Caco-2 (cell line): ENCODE measurements at regions not wholly inside any gene's neighbourhood (a gene's known extent, or its start where the extent isn't known, plus 50 kb on each side); places are given as distances from the start of the nearest gene placed in this dataset.

Experiments
- BruUV-seq: library from RNA; stranded (reverse); fragments of 400-500 nt; replicated peaks from 2 replicates; lab custom pipeline; 2021; lab: Mats Ljungman, UMichigan
- CTCF ChIA-PET: fragments of 300-600 bp; sonication (Branson Sonifier 250); formaldehyde crosslinking; loops from one replicate; lab custom pipeline; 2022; ENCODE audit warnings: antibody characterized with exemption; lab: Charles Lee
- POLR2A ChIA-PET: fragments of 300-600 bp; sonication (Branson Sonifier 250); formaldehyde crosslinking; loops from one replicate; lab custom pipeline; 2022; ENCODE audit warnings: antibody characterized with exemption; lab: Charles Lee
- DNase-seq, 2 experiments: peaks; one replicate each; pipeline versions ENCODE4 v3.0.0 to v3.0.0-alpha.2; 2020 to 2022
- H3K27me3 ChIP-seq: replicated peaks from 2 replicates; pipeline ENCODE4 v1.6.0; 2011; ENCODE audit warnings: low read length; ENCODE audit not compliant: control insufficient read depth, insufficient read depth
- H3K36me3 ChIP-seq: 2 replicates; pipeline ENCODE4 v1.5.1; 2011; ENCODE audit warnings: low read length; ENCODE audit not compliant: control insufficient read depth, insufficient read depth
- H3K4me1 ChIP-seq: fragments of 250-450 bp; sonication (Bioruptor Pico); 2 replicates; pipeline ENCODE4 v1.5.1; 2020; ENCODE audit warnings: mild to moderate bottlenecking
- H3K4me3 ChIP-seq: 2 replicates; pipeline ENCODE4 v1.5.1; 2011; ENCODE audit warnings: low read depth, mild to moderate bottlenecking, control low read depth, low read length
- H3K9me3 ChIP-seq: fragments of 250-450 bp; sonication (Bioruptor Pico); 2 replicates; pipeline ENCODE4 v1.5.1; 2020; ENCODE audit warnings: mild to moderate bottlenecking, moderate library complexity
- H3K27ac Mint-ChIP-seq: one replicate; pipeline ENCODE4 v1.8.0; 2022; ENCODE audit warnings: mixed read lengths; ENCODE audit not compliant: unreplicated experiment
- H3K27me3 Mint-ChIP-seq: one replicate; pipeline ENCODE4 v1.8.0; 2022; ENCODE audit warnings: mixed read lengths; ENCODE audit not compliant: insufficient read depth, unreplicated experiment
- H3K36me3 Mint-ChIP-seq: one replicate; pipeline ENCODE4 v1.8.0; 2022; ENCODE audit warnings: mild to moderate bottlenecking, mixed read lengths; ENCODE audit not compliant: insufficient read depth, unreplicated experiment
- H3K4me1 Mint-ChIP-seq: one replicate; pipeline ENCODE4 v1.8.0; 2022; ENCODE audit warnings: low read depth, mixed read lengths; ENCODE audit not compliant: unreplicated experiment
- H3K4me3 Mint-ChIP-seq: one replicate; pipeline ENCODE4 v1.8.0; 2022; ENCODE audit warnings: mild to moderate bottlenecking, moderate library complexity, mixed read lengths; ENCODE audit not compliant: unreplicated experiment
- H3K9me3 Mint-ChIP-seq: one replicate; pipeline ENCODE4 v1.8.0; 2022; ENCODE audit warnings: mixed read lengths; ENCODE audit not compliant: unreplicated experiment
- intact Hi-C: fragments of 100-400 bp; cut with micrococcal nuclease; formaldehyde crosslinking; loops from one replicate; pipeline ENCODE4 v1.10.0; 2022; ENCODE audit not compliant: unreplicated experiment
- TF ChIP-seq, protein P1 (sequence below), 2 experiments: fragments of 200-600 bp in 1 of 2; IDR thresholded peaks; 1 replicate in 1 of 2; 2 replicates in 1 of 2; pipeline versions ENCODE4 v1.5.1 to v1.8.0; 2011 to 2022; ENCODE audit warnings: antibody characterized with exemption in 1 of 2, control low read depth in 1 of 2, inconsistent platforms in 1 of 2, low read depth in 1 of 2, low read length in 1 of 2, mild to moderate bottlenecking in 1 of 2, moderate library complexity in 1 of 2; ENCODE audit not compliant: insufficient read depth in 1 of 2, severe bottlenecking in 1 of 2, unreplicated experiment in 1 of 2

DNA sequence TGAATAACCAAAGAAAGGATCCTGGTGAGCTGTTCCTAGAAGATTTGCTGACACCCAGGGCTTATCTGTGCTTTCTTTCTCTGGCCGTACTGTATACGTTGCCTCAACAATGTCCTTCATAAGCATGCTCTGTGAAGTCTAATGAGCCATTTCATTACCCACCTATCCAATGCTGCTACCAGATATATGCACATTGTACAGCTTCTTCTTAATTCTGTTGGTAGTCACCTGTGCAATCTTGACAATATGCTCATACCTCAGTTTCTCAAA lies 731.8 kb upstream of the NCAM2 start:
- Histone ChIP-seq H3K27me3 (no peaks in the 10 kb centered on the region), H3K4me3 (no peak overlapping the region), H3K9me3 (0 out of 2 replicates have a peak, but pooled peaks cover 4% of the 10 kb centered on the region), H3K36me3 (no peaks in the 10 kb centered on the region), H3K4me1 (no peaks in the 10 kb centered on the region)
- BruUV-seq = no TSS peak
- H3K27me3 Mint-ChIP-seq = no peaks in the 10 kb centered on the region
- intact Hi-C loops = no loop called here
- no peaks in the 10 kb centered on the region for H3K36me3 Mint-ChIP-seq
- no peaks in the 10 kb centered on the region for H3K4me1 Mint-ChIP-seq
- CTCF ChIA-PET = no interaction called here
- no peak overlapping the region for H3K27ac Mint-ChIP-seq
- DNase-seq = no peak
- TF ChIP-seq, protein P1, sequence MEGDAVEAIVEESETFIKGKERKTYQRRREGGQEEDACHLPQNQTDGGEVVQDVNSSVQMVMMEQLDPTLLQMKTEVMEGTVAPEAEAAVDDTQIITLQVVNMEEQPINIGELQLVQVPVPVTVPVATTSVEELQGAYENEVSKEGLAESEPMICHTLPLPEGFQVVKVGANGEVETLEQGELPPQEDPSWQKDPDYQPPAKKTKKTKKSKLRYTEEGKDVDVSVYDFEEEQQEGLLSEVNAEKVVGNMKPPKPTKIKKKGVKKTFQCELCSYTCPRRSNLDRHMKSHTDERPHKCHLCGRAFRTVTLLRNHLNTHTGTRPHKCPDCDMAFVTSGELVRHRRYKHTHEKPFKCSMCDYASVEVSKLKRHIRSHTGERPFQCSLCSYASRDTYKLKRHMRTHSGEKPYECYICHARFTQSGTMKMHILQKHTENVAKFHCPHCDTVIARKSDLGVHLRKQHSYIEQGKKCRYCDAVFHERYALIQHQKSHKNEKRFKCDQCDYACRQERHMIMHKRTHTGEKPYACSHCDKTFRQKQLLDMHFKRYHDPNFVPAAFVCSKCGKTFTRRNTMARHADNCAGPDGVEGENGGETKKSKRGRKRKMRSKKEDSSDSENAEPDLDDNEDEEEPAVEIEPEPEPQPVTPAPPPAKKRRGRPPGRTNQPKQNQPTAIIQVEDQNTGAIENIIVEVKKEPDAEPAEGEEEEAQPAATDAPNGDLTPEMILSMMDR (IDR thresholded peaks at IDR 0.05; ENCODE audit: insufficient read depth in 1 of 2, low read depth in 1 of 2, low read length in 1 of 2, severe bottlenecking in 1 of 2, unreplicated experiment in 1 of 2) = no peak
- POLR2A ChIA-PET = no interaction called here
- no peak overlapping the region for H3K4me3 Mint-ChIP-seq
- H3K9me3 Mint-ChIP-seq = no peaks in the 10 kb centered on the region

DNA sequence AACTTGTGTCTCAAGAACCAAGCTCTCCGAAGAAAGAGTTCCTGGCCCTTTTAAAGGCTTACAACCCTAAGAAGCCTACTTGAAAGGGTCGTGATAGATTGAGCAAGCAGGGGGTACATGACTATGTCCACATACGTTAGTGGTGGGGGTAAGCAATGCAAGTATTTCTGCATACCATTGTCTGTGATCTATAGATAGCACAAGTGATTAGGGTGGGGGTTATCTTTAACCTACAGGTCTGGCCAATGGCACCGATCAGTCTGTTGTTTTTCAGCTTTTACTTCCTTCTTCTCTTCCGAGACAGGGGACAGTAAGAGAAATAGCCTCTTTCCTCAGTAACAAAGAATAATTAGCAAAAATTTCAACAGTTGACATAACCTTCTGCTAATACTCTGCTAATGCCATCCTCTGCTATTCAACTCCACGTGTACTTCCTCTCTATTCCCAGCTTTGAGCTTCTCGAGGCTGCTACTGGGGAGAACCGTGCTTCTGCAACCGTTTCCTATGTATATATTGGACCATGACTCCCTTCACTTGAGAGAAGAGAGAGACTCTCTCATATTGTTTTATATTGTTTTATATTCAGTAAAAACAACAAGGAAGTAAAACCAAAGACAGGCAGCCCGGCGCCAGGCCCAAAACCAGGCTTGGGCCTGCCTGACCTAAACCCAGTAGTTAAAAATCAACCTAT lies 727.7 kb upstream of the NCAM2 start:
- TF ChIP-seq, protein P1 (IDR thresholded peaks at IDR 0.05; ENCODE audit: insufficient read depth in 1 of 2, low read depth in 1 of 2, low read length in 1 of 2, severe bottlenecking in 1 of 2, unreplicated experiment in 1 of 2) = no peak
- Mint-ChIP-seq H3K27ac (no peak overlapping the region), H3K4me3 (no peak overlapping the region), H3K4me1 (no peaks in the 10 kb centered on the region), H3K27me3 (no peaks in the 10 kb centered on the region), H3K36me3 (no peaks in the 10 kb centered on the region), H3K9me3 (peaks cover 10% of the 10 kb centered on the region)
- DNase-seq = no peak
- CTCF ChIA-PET = no interaction called here
- intact Hi-C loops = no loop called here
- H3K36me3 ChIP-seq = no peaks in the 10 kb centered on the region
- no peaks in the 10 kb centered on the region for H3K27me3 ChIP-seq
- H3K4me3 ChIP-seq = no peak overlapping the region
- POLR2A ChIA-PET = no interaction called here
- BruUV-seq = no TSS peak
- no peaks in the 10 kb centered on the region for H3K4me1 ChIP-seq
- H3K9me3 ChIP-seq = no peaks in the 10 kb centered on the region

DNA sequence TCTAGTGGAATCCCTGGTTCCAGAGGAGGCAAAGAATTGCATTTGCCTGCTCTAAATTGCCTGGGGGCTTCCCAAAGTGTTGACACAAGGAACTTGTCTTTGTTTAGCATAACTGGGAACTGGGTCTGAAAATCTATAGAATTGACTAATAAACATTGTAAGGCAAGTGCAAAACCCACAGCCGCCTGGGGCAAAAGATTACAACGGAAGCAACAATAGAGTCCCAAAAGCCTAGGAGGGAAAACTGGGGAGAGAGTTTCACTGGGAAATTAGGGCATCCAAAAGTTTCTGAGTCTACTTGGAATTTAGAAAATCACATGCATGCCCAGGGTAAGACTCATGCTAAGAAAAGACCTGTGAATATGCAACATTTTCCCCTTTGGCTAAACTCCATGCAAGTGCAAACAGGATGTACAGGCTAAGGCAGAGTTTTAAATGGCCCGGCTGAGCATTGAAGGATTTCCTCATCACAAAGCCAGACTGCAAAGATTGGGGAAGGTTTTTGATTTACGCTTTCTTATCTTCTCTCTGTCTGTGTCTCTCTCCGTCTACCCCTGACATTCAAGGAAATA lies 725.3 kb upstream of the NCAM2 start:
- Histone ChIP-seq H3K4me1 (no peaks in the 10 kb centered on the region), H3K4me3 (no peak overlapping the region), H3K36me3 (no peaks in the 10 kb centered on the region), H3K27me3 (no peaks in the 10 kb centered on the region), H3K9me3 (no peaks in the 10 kb centered on the region)
- H3K4me3 Mint-ChIP-seq = no peak overlapping the region
- TF ChIP-seq, protein P1 (IDR thresholded peaks at IDR 0.05; ENCODE audit: insufficient read depth in 1 of 2, low read depth in 1 of 2, low read length in 1 of 2, severe bottlenecking in 1 of 2, unreplicated experiment in 1 of 2) = no peak
- intact Hi-C loops = no loop called here
- H3K27me3 Mint-ChIP-seq = no peaks in the 10 kb centered on the region
- DNase-seq = no peak
- no peaks in the 10 kb centered on the region for H3K4me1 Mint-ChIP-seq
- ChIA-PET CTCF (no interaction called here), POLR2A (no interaction called here)
- H3K9me3 Mint-ChIP-seq = peaks cover 10% of the 10 kb centered on the region
- no peaks in the 10 kb centered on the region for H3K36me3 Mint-ChIP-seq
- no peak overlapping the region for H3K27ac Mint-ChIP-seq
- no TSS peak for BruUV-seq
